ENCODE measurements at regions not wholly inside any gene's neighbourhood (a gene's known extent, or its start where the extent isn't known, plus 50 kb on each side); places are given as distances from the start of the nearest gene placed in this dataset.

DNA sequence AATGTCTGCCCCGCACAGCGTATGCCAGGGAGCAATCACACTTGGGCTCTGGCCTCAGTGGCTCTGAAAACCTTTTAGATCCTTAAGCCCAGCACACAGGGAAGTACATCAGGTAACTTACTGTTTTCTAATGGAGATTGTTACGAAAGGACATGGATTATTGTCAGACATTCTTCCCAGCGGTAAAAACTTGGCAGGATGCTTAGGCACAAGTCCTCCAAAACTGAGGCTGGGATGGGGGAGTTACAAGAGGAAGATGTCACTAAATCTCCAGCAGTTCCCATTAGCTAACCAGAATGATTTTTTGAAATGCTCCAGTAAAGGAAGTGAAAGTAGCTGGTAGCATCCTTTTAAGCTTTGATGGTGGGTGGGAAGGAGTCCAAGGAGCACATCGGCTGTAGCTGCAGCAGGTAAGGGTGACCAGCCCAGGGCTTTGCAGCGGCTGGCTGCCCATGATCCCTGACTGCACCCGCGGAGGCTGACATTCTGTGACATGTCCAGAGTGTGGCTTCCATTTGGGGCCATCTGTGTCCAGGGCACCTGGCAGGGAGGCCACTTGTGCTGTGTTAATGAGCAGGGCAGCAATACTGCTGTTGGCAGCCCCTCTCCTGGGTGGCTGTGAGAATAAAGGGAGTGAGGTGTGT, 165.8 kb downstream of the GADD45G start:
- Histone ChIP-seq H3K4me3 (no peak overlapping the region), H3K36me3 (ENCODE audit: low read depth) (no peaks in the 10 kb centered on the region), H3K9me3 (no peaks in the 10 kb centered on the region), H3K4me1 (ENCODE audit: low read depth) (no peaks in the 10 kb centered on the region)
- no peak for ATAC-seq
- intact Hi-C loops (cut with DNase I, micrococcal nuclease), result no loop called here
- TF ChIP-seq, protein P1, sequence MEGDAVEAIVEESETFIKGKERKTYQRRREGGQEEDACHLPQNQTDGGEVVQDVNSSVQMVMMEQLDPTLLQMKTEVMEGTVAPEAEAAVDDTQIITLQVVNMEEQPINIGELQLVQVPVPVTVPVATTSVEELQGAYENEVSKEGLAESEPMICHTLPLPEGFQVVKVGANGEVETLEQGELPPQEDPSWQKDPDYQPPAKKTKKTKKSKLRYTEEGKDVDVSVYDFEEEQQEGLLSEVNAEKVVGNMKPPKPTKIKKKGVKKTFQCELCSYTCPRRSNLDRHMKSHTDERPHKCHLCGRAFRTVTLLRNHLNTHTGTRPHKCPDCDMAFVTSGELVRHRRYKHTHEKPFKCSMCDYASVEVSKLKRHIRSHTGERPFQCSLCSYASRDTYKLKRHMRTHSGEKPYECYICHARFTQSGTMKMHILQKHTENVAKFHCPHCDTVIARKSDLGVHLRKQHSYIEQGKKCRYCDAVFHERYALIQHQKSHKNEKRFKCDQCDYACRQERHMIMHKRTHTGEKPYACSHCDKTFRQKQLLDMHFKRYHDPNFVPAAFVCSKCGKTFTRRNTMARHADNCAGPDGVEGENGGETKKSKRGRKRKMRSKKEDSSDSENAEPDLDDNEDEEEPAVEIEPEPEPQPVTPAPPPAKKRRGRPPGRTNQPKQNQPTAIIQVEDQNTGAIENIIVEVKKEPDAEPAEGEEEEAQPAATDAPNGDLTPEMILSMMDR (IDR thresholded peaks at IDR 0.05), result no peak
- no peak for DNase-seq

DNA sequence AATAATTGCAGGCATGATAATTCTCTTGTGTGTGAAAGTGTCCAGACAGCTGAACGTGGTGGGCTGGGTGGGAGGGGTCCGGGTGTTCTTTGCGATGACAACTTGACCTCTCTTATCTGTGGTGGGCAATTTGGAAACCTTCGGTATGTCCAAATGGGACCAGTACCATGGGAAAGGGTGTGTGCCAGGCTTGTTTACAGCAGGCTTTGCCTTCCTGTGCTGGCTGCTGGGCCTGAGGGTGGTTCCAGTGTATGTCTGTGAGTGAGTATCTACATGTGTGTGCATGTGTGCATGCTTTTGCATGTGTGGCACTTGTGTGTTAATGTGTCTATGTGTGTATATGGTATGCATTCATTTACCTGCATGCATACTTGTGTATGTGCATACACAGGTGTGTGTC, 166.4 kb downstream of the GADD45G start:
- intact Hi-C loops (cut with DNase I, micrococcal nuclease), result no loop called here
- DNase-seq (no peak), ATAC-seq (no peak)
- TF ChIP-seq, protein P1 (IDR thresholded peaks at IDR 0.05), result no peak
- H3K9me3 ChIP-seq, result no peaks in the 10 kb centered on the region
- H3K4me1 ChIP-seq (ENCODE audit: low read depth), result no peaks in the 10 kb centered on the region
- H3K4me3 ChIP-seq, result no peak overlapping the region
- no peaks in the 10 kb centered on the region for H3K36me3 ChIP-seq (ENCODE audit: low read depth)

DNA sequence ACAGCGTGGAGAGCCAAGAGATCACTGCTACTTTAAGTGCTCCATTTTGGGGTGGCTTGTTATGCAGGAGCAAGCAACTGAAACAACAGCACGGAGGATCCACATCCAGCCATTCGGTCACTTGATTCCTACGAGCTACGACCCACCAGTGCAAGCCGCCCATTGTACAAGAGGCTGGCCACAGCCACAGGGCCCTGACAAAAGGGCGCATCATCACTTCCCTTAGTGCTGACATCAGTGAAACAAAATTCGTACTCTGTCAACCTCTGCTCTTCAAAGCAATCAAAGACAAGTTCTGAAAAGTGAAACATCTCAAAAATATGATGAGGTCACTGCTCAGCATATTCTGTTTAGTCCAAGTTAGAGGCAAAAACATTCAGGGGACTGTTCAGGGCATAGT, 168.4 kb downstream of the GADD45G start:
- H3K36me3 ChIP-seq (ENCODE audit: low read depth), result no peaks in the 10 kb centered on the region
- H3K9me3 ChIP-seq, result no peaks in the 10 kb centered on the region
- no peak for ATAC-seq
- no peak overlapping the region for H3K4me3 ChIP-seq
- H3K4me1 ChIP-seq (ENCODE audit: low read depth), result no peaks in the 10 kb centered on the region
- no peak for DNase-seq
- TF ChIP-seq, protein P1 (IDR thresholded peaks at IDR 0.05), result no peak
- intact Hi-C loops (cut with DNase I, micrococcal nuclease), result no loop called here

DNA sequence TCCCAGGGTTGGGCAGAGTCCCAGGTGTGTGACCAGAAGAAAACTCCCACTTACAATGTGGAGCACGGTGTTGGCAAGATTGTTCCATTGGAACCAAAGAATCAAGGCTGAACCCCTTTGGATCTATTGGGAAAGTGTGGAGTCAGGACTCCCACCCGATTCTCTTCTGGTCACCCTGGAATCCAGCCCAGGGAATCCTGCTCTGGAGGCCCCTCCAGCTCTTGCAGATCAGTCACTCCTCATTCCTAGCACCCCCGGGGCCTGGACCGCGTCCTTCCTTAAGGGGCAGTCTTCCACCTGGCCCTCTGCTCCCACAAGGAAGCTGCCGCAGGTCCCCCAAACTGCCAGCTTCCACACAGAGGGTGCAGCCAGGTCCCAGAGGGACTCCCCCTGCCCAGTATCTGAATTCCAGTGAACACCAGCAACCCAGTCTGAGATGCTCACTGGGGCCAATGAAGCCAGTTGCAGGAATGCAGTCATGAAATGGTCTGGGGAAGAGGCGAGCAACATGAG, 170.1 kb downstream of the GADD45G start:
- no peak for DNase-seq
- H3K9me3 ChIP-seq, result no peaks in the 10 kb centered on the region
- H3K36me3 ChIP-seq (ENCODE audit: low read depth), result no peaks in the 10 kb centered on the region
- H3K4me1 ChIP-seq (ENCODE audit: low read depth), result no peaks in the 10 kb centered on the region
- ATAC-seq, result no peak
- TF ChIP-seq, protein P1 (IDR thresholded peaks at IDR 0.05), result no peak
- H3K4me3 ChIP-seq, result no peak overlapping the region
- intact Hi-C loops (cut with DNase I, micrococcal nuclease), result no loop called here

DNA sequence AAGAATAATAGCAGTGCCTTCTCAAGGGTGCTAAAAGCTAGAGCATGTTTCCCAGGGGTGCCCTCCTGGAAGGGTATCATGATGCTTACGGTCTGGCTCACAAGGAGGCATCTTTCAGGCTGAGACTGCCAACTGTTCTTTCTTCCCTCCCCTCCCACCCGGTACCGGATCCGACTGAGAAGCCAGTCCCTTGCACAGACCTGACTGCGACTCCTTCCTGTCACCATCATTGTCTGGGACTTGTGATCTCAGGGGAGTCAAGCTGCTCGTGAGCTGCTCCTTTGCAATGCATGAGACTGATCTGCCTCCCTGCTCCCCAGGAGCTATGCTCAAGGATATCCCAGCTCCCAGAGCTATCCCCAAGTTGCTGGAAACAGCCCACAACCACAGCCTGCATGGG, 170.8 kb downstream of the GADD45G start:
- no peaks in the 10 kb centered on the region for H3K36me3 ChIP-seq (ENCODE audit: low read depth)
- no peak for ATAC-seq
- intact Hi-C loops (cut with DNase I, micrococcal nuclease), result no loop called here
- TF ChIP-seq, protein P1 (IDR thresholded peaks at IDR 0.05), result no peak
- no peaks in the 10 kb centered on the region for H3K9me3 ChIP-seq
- DNase-seq, result no peak
- no peak overlapping the region for H3K4me3 ChIP-seq
- H3K4me1 ChIP-seq (ENCODE audit: low read depth), result no peaks in the 10 kb centered on the region
